Spinal cord (tissue), 9 donors: ENCODE measurements at regions not wholly inside any gene's neighbourhood (a gene's known extent, or its start where the extent isn't known, plus 50 kb on each side); places are given as distances from the start of the nearest gene placed in this dataset.

Experiments
- DNase-seq, 6 donors: peaks; one replicate each; pipeline versions ENCODE4 v3.0.0 to v3.0.0-alpha.2; 2013 to 2015; ENCODE audit warnings: low spot score in 6 of 6, low read depth in 4 of 6
- H3K27ac ChIP-seq: one replicate; pipeline ENCODE4 v1.5.1; 2013; ENCODE audit warnings: low read depth, low read length, control low read depth
- H3K27me3 ChIP-seq: one replicate; pipeline ENCODE4 v1.6.1; 2013; ENCODE audit warnings: low read length; ENCODE audit not compliant: control insufficient read depth, insufficient read depth
- H3K36me3 ChIP-seq: one replicate; pipeline ENCODE4 v1.6.1; 2013; ENCODE audit warnings: low read length; ENCODE audit not compliant: control insufficient read depth, insufficient read depth
- H3K4me1 ChIP-seq: one replicate; pipeline ENCODE4 v1.6.1; 2013; ENCODE audit warnings: low read length; ENCODE audit not compliant: control insufficient read depth, insufficient read depth
- H3K4me3 ChIP-seq: one replicate; pipeline ENCODE4 v1.5.1; 2013; ENCODE audit warnings: low read depth, low read length, control low read depth
- H3K9me3 ChIP-seq: one replicate; pipeline ENCODE4 v1.6.1; 2013; ENCODE audit warnings: low read length; ENCODE audit not compliant: control insufficient read depth, insufficient read depth
- WGBS: methylation state at CpG from one replicate; pipeline ENCODE4 v1.1.5; 2013; ENCODE audit warnings: missing lambda C conversion rate; ENCODE audit not compliant: insufficient coverage; 5-methylcytosine and 5-hydroxymethylcytosine counted together
- donor health status: healthy.

DNA sequence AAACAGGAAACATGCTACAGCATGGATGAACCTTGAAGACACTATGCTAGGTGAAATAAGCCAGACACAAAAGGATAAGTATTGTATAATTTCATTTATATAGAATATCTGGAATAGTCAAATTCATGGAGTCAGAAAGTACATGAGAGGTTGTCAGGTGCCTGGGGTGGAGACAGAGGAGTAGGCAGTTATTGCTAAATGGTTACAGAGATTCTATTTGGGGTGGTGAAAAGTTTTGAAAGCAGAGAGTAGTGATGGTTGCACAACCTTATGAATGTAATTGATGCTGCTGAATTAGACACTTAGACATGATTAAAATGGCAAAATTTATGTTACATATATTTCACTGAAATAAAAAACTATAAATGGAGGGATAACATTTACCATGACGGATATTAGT is 197.4 kb downstream of the VAPA start:
- no peaks in the 10 kb centered on the region for H3K4me1 ChIP-seq
- 100% methylated on average over 1 of the region's 1 CpG for WGBS
- no peaks in the 10 kb centered on the region for H3K9me3 ChIP-seq
- no peak overlapping the region for H3K4me3 ChIP-seq
- no peaks in the 10 kb centered on the region for H3K27me3 ChIP-seq
- no peaks in the 10 kb centered on the region for H3K36me3 ChIP-seq
- DNase-seq, result no peak
- no peak overlapping the region for H3K27ac ChIP-seq

DNA sequence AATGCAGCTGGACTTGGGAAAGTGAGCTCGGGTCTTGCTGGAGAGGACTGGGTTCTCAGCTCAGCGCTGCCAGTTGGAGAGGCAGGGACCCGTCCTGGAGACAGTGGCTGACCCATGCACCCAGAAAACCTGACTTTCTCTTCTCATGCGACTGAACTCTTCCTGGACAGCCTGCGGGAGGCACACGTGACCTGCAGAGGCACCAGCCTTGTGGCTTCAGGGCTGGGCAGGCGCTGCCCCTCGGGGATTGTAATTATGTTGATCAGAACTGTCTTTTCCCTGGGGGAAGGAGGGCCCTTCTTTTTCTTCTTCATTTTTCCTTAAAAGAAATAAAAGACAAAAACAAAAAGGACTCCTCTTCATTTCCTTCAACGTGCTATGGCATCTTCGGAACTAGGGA is 198.1 kb downstream of the VAPA start:
- Histone ChIP-seq H3K27ac (no peak overlapping the region), H3K4me3 (no peak overlapping the region), H3K27me3 (no peaks in the 10 kb centered on the region), H3K4me1 (no peaks in the 10 kb centered on the region), H3K36me3 (no peaks in the 10 kb centered on the region), H3K9me3 (no peaks in the 10 kb centered on the region)
- 83% methylated on average over 4 of the region's 10 CpGs for WGBS
- DNase-seq, result no peak

DNA sequence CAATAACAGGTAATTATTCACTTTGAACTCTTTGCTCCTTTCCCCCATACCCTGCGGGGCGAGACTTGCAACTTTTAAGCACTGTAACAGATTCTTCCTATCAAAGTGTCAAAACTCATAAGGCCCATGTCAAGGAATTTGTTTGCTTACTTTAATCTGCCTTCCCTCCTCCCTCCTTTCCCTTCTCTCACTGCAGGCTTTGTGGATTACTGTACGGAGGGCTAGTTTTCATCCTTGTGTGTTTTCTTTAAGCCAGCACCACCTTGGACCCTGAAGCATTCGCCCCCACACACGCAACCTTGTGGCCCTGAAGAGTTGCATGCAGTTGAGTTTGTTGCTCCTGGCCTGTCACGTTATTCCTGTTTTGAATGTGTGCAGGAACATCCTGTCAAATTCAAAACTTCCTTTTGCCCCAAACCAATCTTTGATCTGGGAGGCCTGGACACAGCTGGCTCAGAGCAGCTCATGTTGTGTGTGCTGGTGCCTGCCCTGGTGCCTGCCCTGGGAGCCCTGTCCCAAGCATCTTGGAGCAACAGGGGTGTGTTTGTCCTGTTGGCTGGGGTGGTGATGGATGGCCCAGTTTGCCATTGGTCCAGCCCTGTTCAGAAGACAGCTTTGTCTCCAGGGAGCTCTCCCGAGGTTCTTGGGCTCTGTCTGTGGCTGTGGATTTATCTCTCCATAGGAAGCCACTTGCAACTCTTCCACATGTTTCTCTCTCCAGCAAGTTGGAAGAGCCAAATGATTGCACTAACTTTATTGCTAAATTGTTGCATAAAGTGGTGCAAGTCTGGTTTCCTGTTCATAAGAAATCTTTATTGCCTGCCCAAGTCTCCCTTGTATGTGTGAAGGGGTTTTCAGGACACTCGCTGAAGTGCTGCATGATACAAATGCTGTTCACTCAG is 199.6 kb downstream of the VAPA start:
- Histone ChIP-seq H3K27me3 (no peaks in the 10 kb centered on the region), H3K4me1 (no peaks in the 10 kb centered on the region), H3K27ac (no peak overlapping the region), H3K4me3 (no peak overlapping the region), H3K9me3 (no peaks in the 10 kb centered on the region), H3K36me3 (no peaks in the 10 kb centered on the region)
- DNase-seq, result no peak
- WGBS, result 75% methylated on average over 8 of the region's 8 CpGs

DNA sequence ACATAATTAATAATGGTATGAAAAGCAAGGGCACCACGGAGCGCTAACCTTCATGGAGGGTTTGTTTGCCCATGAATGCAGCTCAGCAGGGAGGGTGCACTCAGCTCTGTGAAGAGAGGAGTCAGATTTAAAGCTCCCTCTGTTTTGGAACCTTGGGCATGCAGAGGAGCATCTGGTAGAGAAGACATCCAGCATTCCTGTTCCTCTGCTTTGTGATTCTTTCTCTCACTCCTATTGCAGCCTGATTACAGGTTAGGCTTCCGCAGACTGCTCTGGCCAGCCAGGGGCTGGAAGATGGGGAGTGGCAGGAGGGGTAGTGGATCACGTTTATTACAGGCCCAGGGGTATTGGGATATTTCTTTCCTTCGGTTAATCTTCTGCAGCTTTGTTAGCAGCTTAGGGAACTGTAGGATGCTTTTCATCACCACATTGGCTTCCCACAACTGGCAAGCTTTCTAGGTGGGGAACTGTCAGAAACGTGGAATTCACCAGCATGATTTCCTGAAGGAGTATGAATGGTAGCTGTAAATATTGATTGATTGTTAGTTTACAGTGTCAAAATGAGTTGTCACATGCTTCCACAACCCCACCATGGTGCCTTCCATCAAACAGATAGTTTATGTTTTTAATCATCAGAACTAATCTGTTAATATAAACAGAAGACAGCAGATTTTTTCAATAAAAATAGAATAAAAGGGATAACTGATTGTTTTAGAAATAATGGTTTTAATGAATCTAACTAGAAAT is 201.1 kb downstream of the VAPA start:
- H3K4me3 ChIP-seq, result no peak overlapping the region
- no peaks in the 10 kb centered on the region for H3K27me3 ChIP-seq
- no peak for DNase-seq
- H3K27ac ChIP-seq, result no peak overlapping the region
- no peaks in the 10 kb centered on the region for H3K4me1 ChIP-seq
- H3K9me3 ChIP-seq, result peaks cover 6% of the 10 kb centered on the region
- 50% methylated on average over 2 of the region's 6 CpGs for WGBS
- no peaks in the 10 kb centered on the region for H3K36me3 ChIP-seq

DNA sequence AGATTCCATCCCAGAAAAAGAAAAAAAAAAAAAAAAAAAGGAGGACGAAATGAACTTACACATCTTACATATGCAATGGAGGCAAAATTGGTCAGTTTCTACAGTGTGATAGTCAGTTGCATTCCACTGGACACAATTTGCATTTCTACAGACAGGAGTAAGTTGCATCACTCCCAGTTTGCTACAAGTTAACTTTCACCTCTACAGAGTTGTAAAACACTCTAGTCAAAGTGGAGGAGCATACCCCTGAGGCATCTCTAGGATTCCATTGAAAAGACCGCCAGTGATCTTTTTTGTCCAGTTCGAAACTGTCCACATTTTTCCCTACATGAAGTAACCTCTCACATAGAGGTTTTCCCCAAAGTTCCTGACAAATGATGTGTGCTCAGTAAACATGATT is 202.8 kb downstream of the VAPA start:
- no CpG with 5 or more reads among the region's 3 CpGs for WGBS

DNA sequence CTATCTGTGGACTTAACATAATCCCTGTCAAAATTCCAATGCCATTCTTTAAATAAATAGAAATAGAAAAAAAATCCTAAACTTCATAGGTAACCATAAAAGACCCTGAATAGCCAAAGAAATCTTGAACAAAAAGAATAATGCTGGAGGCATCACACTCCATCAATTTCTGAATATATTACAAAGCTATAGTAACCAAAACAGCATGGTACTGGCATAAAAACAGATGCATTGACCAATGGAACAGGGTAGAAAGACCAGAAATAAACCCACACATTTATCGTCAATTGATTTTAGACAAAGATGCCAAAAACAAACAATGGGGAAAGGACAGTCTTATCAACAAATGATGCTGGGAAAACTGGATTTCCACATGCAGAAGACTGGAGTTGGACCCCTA is 205.7 kb downstream of the VAPA start:
- DNase-seq, result no peak
- no CpG with 5 or more reads among the region's 1 CpG for WGBS
- peaks cover 13% of the 10 kb centered on the region for H3K4me1 ChIP-seq
- no peaks in the 10 kb centered on the region for H3K27me3 ChIP-seq
- H3K36me3 ChIP-seq, result no peaks in the 10 kb centered on the region
- peaks cover 6% of the 10 kb centered on the region for H3K9me3 ChIP-seq
- H3K27ac ChIP-seq, result no peak overlapping the region
- no peak overlapping the region for H3K4me3 ChIP-seq

More for the DNA sequence above, 202.8 kb downstream of the VAPA start:
- H3K27ac ChIP-seq, result no peak overlapping the region
- H3K36me3 ChIP-seq, result no peaks in the 10 kb centered on the region
- H3K9me3 ChIP-seq, result peaks cover 6% of the 10 kb centered on the region
- no peak overlapping the region for H3K4me3 ChIP-seq
- H3K27me3 ChIP-seq, result no peaks in the 10 kb centered on the region
- H3K4me1 ChIP-seq, result no peaks in the 10 kb centered on the region
- no peak for DNase-seq

DNA sequence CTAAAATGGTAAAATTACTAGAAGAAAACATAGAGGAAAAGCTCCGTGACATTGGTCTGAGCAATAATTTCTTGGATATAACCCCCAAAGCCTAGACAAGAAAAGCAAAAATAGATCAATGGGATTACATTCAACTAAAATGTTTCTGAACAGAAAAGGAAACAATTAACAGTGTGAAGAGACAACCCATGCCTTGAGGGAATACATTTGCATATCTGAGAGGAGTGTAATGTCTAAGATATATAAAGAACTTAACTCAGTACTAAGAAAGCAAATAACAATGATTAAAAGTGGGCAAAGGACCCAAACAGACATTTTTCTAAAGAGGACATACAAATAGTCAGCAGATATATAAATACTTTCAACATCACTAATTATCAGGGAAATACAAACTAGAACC is 206.2 kb downstream of the VAPA start:
- no peak overlapping the region for H3K27ac ChIP-seq
- no peaks in the 10 kb centered on the region for H3K36me3 ChIP-seq
- DNase-seq, result no peak
- H3K4me3 ChIP-seq, result no peak overlapping the region
- H3K4me1 ChIP-seq, result peaks cover 18% of the 10 kb centered on the region
- no CpG with 5 or more reads among the region's 1 CpG for WGBS
- H3K27me3 ChIP-seq, result no peaks in the 10 kb centered on the region
- H3K9me3 ChIP-seq, result peaks cover 6% of the 10 kb centered on the region

DNA sequence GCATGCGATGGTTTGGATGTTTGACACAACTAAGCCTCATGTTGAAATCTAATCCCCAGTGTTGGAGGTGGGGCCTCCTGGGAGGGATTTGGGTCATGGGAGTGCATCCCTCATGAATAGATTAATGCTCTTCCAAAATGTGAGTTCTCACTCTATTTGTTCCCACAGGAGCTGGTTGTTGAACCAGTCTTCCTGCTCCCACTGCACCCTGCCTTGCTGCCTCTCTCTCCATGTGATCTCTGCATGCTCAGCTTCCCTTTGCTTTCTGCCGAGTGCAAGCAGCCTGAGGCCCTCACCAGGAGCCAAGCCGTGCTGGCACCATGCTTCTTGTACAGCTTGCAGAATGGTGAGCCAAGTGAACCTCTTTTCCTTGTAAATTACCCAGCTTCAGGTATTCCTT is 206.8 kb downstream of the VAPA start:
- H3K27ac ChIP-seq, result no peak overlapping the region
- H3K4me3 ChIP-seq, result no peak overlapping the region
- H3K9me3 ChIP-seq, result peaks cover 6% of the 10 kb centered on the region
- no peaks in the 10 kb centered on the region for H3K27me3 ChIP-seq
- 92% methylated on average over 3 of the region's 3 CpGs for WGBS
- H3K36me3 ChIP-seq, result no peaks in the 10 kb centered on the region
- DNase-seq, result no peak
- peaks cover 18% of the 10 kb centered on the region for H3K4me1 ChIP-seq

DNA sequence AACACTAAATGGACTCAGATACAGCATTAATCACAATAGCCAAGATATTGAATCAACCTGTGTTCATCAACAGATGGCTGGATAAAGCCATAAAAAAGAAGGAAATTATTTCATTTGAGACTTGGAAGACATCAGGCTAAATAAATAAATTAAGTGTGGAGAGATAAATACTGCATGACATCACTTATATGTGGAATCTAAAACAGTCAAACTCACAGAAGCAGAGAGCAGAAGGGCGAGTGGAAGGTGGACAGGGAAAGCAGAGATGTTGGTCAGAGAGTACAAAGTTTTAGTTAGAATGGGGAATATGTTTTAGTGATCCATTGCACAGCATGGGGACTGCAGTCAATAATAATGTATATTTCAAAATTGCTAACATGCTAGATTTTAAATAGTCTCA is 207.2 kb downstream of the VAPA start:
- Histone ChIP-seq H3K27ac (no peak overlapping the region), H3K27me3 (no peaks in the 10 kb centered on the region), H3K4me3 (no peak overlapping the region), H3K4me1 (peaks cover 18% of the 10 kb centered on the region), H3K36me3 (no peaks in the 10 kb centered on the region), H3K9me3 (peaks cover 6% of the 10 kb centered on the region)
- WGBS, result no CpG with 5 or more reads among the region's 1 CpG
- no peak for DNase-seq
